ENCODE measurements at regions not wholly inside any gene's neighbourhood (a gene's known extent, or its start where the extent isn't known, plus 50 kb on each side); places are given as distances from the start of the nearest gene placed in this dataset.

DNA sequence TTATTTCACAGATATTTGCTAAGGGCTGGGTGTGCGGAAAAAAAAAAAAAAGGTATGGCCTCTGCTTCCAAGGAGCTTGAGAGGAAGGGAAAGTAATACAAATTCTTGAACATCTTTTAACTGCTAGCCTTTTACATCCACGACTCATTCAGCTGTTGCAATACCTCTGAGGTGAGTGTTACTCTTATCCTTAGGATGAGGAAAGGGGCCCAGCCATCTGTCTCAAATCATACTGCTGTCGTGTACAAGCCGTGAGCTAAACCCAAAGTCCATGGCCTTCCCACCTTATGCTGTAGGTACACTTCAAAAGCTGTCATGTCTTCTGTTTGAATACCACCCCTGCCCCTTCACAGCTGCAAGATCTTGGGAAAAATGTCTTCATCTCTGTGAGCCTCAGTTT, 146.8 kb downstream of the KCNRG start:
- TF ChIP-seq, protein P1, sequence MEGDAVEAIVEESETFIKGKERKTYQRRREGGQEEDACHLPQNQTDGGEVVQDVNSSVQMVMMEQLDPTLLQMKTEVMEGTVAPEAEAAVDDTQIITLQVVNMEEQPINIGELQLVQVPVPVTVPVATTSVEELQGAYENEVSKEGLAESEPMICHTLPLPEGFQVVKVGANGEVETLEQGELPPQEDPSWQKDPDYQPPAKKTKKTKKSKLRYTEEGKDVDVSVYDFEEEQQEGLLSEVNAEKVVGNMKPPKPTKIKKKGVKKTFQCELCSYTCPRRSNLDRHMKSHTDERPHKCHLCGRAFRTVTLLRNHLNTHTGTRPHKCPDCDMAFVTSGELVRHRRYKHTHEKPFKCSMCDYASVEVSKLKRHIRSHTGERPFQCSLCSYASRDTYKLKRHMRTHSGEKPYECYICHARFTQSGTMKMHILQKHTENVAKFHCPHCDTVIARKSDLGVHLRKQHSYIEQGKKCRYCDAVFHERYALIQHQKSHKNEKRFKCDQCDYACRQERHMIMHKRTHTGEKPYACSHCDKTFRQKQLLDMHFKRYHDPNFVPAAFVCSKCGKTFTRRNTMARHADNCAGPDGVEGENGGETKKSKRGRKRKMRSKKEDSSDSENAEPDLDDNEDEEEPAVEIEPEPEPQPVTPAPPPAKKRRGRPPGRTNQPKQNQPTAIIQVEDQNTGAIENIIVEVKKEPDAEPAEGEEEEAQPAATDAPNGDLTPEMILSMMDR (IDR thresholded peaks at IDR 0.05; ENCODE audit: low read length, missing control alignments), result no peak
- DNase-seq (ENCODE audit: low read depth), result no peak

DNA sequence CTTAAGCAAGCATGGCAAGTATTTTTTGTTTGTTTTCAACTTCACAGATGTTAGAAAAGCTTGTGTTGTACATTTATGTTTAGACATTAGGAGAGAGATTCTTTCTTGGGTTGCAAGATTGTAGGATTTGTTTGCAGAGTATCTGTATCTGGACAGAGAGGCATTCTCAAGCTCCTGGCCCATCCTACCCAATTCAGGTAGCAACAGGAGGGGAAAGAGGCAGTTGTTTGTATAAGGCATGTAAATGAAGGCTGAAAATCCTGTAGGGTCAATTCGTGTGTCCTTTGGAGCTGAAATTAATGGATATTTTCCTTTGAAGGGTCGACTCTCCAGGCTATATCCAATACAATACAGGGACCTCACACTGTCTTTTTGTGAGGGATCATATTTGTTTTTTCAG, 147.3 kb downstream of the KCNRG start:
- TF ChIP-seq, protein P1 (IDR thresholded peaks at IDR 0.05; ENCODE audit: low read length, missing control alignments), result no peak
- H3K4me3 ChIP-seq (replicated peaks; ENCODE audit: low read depth, low read length), result no peak overlapping the region
- DNase-seq (ENCODE audit: low read depth), result no peak

More for the DNA sequence above, 146.8 kb downstream of the KCNRG start:
- H3K4me3 ChIP-seq (replicated peaks; ENCODE audit: low read depth, low read length), result no peak overlapping the region

DNA sequence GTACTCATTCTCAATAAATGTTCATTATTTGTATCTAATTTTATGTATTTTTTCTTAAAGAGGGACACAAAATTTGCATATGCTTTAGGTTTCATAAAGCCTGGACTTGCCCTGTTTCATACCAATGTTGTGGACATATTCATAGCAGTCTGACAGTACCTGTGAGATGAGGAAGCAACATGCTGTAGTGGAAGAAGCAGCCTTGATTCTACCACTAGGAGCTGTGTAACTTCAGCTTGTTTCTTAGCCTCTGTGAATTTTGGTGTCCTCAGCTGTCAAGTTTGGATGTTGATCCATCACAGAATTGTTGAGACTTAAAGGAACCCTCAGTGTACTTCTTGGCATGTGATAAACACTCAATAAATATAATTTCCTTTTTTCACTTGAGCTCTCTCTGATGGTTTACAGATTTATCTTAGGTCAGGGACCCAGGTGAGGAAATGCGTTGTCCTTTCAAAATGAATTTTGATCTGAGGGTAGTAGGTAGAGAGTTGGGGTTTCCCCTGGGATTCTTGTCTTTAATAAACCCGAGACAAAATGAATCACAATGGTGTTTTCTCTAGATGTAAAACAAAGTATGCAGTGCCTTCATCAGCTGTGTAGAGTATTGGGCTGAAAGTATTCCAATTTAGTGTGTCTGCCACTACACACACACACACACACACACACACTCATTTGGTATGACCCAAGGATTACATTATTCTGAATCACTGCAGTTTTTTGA, 152.1 kb downstream of the KCNRG start:
- TF ChIP-seq, protein P1 (IDR thresholded peaks at IDR 0.05; ENCODE audit: low read length, missing control alignments), result no peak
- no peak overlapping the region for H3K4me3 ChIP-seq (replicated peaks; ENCODE audit: low read depth, low read length)
- DNase-seq (ENCODE audit: low read depth), result no peak

DNA sequence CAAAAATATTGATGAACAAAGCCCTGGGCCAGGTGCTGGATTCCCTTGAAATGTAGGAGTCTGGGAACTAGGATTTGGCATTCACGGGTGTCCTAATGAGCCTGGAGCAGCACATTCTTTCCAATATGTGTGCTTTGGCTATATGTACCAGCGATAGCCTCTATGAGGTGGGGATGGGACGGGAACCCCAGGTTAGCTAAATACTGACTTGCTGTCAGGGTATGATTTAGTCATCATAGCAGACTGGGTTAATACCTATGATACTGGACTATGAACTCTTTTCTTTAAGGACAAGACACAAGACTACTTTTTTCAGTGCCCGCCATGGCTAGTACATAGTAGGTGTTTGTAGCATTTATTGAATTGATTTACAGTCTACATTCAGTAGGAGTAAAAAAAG, 152.7 kb downstream of the KCNRG start:
- no peak for DNase-seq (ENCODE audit: low read depth)
- H3K4me3 ChIP-seq (replicated peaks; ENCODE audit: low read depth, low read length), result no peak overlapping the region
- TF ChIP-seq, protein P1 (IDR thresholded peaks at IDR 0.05; ENCODE audit: low read length, missing control alignments), result no peak

DNA sequence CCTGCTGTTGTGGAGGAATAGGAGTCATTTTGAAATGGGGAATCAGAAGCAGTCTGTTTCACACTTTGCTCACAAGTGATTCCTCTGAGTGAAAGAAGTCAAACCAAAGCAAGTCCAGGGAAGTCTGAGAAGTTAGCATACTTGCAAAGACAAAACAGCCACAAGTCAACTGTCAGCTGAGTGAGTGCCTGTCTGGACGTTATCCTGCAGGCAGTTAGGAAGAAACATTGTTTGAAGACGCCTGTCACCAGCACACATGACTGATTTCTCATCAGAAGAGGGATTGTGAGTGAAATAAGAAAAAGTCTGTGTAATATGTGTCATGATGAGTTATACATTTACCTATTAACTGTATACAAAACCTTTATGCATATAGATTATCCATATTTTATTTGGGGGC, 153.5 kb downstream of the KCNRG start:
- DNase-seq (ENCODE audit: low read depth), result no peak
- TF ChIP-seq, protein P1 (IDR thresholded peaks at IDR 0.05; ENCODE audit: low read length, missing control alignments), result no peak
- H3K4me3 ChIP-seq (replicated peaks; ENCODE audit: low read depth, low read length), result no peak overlapping the region

DNA sequence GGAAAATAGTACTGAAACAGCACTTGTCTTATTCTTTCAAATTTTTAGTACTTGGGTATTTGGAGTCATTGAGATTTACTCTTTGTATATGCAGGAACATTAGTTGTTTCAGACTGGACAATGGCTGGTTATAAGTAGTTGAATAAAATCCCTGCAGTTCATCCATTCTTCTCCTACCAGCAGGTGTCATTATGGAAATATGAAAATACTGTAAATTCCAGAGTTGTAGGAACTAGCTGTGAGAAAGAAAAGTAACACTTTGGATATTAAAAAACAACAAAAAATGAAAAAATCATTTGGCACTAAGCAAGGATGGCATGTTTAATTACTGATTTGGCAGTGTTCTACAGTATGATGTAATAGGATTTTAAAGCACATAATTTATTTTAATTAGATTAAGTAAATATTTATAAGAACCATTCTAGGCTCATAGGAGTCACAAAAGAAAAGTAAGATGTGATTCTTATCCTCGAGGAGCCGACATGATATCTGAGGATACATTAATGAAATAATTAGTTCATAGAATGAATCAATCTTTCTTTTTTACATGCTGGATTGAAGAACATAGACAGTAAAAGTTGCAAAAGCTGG, 155.3 kb downstream of the KCNRG start:
- TF ChIP-seq, protein P1 (IDR thresholded peaks at IDR 0.05; ENCODE audit: low read length, missing control alignments), result peak; percentile 50
- peak; percentile 59 for DNase-seq (ENCODE audit: low read depth)

More for the DNA sequence above, 155.3 kb downstream of the KCNRG start:
- no peak overlapping the region for H3K4me3 ChIP-seq (replicated peaks; ENCODE audit: low read depth, low read length)

All from fibroblast of pulmonary artery (primary cell).